ENCODE measurements at regions not wholly inside any gene's neighbourhood (a gene's known extent, or its start where the extent isn't known, plus 50 kb on each side); places are given as distances from the start of the nearest gene placed in this dataset.

GRCh38 chr2:33660416-33661123, 61.5 kb upstream of the FAM98A start:
- TF ChIP-seq ZNF622 (IDR thresholded peaks at IDR 0.05) (no peak), BCL3 (IDR thresholded peaks at IDR 0.05; ENCODE audit: borderline replicate concordance, insufficient read depth, low read depth, low read length, poor library complexity, severe bottlenecking) (no peak), ATF7 (IDR thresholded peaks at IDR 0.05; ENCODE audit: low read depth) (no peak), IRF5 (IDR thresholded peaks at IDR 0.05; ENCODE audit: borderline replicate concordance) (no peak), KAT2A (conservative IDR thresholded peaks at IDR 0.05; ENCODE audit: control insufficient read depth, low read depth, low read length) (no peak), TCF3 (IDR thresholded peaks at IDR 0.05; ENCODE audit: borderline replicate concordance, insufficient read depth, low read depth, low read length) (no peak), TAF1 (IDR thresholded peaks at IDR 0.05; ENCODE audit: borderline replicate concordance, low read depth, low read length) (no peak), CREB1 (IDR thresholded peaks at IDR 0.05; ENCODE audit: low read depth) (no peak), CHD2 (IDR thresholded peaks at IDR 0.05; ENCODE audit: borderline replicate concordance, low read depth, low read length) (no peak), POU2F2 (IDR thresholded peaks at IDR 0.05; ENCODE audit: borderline replicate concordance, low read depth, low read length) (no peak), EZH2 (IDR thresholded peaks at IDR 0.05; ENCODE audit: borderline replicate concordance, control insufficient read depth, low read depth, low read length) (no peak), FOXM1 (IDR thresholded peaks at IDR 0.05; ENCODE audit: low read depth, low read length) (no peak)
- TF ChIP-seq, protein P1, sequence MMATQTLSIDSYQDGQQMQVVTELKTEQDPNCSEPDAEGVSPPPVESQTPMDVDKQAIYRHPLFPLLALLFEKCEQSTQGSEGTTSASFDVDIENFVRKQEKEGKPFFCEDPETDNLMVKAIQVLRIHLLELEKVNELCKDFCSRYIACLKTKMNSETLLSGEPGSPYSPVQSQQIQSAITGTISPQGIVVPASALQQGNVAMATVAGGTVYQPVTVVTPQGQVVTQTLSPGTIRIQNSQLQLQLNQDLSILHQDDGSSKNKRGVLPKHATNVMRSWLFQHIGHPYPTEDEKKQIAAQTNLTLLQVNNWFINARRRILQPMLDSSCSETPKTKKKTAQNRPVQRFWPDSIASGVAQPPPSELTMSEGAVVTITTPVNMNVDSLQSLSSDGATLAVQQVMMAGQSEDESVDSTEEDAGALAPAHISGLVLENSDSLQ (IDR thresholded peaks at IDR 0.05), result no peak
- Histone ChIP-seq H4K20me1 (ENCODE audit: control insufficient read depth, insufficient read depth) (no peaks in the 10 kb centered on the region), H3K4me3 (no peak overlapping the region), H2AFZ (ENCODE audit: control insufficient read depth, low read depth, low read length) (no peak overlapping the region), H3K4me1 (ENCODE audit: control insufficient read depth, insufficient read depth, low read length) (no peaks in the 10 kb centered on the region), H3K36me3 (ENCODE audit: control insufficient read depth in 2 of 2, insufficient read depth in 2 of 2, low read length in 1 of 2) (no peaks in the 10 kb centered on the region), H3K79me2 (ENCODE audit: control insufficient read depth, insufficient read depth, low read length) (no peaks in the 10 kb centered on the region), H3K27ac (ENCODE audit: control insufficient read depth, insufficient read depth) (no peak overlapping the region), H3K9me3 (replicated peaks; ENCODE audit: control insufficient read depth, insufficient read depth, low read length) (no peaks in the 10 kb centered on the region), H3K27me3 (replicated peaks in 1 of 2; ENCODE audit: control insufficient read depth in 2 of 2, insufficient read depth in 2 of 2, low read length in 1 of 2) (no peaks in the 10 kb centered on the region), H3K4me2 (ENCODE audit: control insufficient read depth, insufficient read depth) (no peak overlapping the region), H3K9ac (ENCODE audit: control insufficient read depth, insufficient read depth, low read length) (no peak overlapping the region)
- FAIRE-seq, result no peak
- WGBS (ENCODE audit: insufficient coverage, insufficient replicate concordance, low lambda C conversion rate, missing lambda C conversion rate), result 38% methylated on average over 10 of the region's 10 CpGs
- ChIA-PET CTCF (no interaction called here), POLR2A (no interaction called here), SMC1A (ENCODE audit: uncharacterized antibody, unreplicated experiment) (no interaction called here), RAD21 (ENCODE audit: unreplicated experiment) (no interaction called here)
- in situ Hi-C loops (cut with MboI), result no loop called here
- no TSS peak for BruUV-seq (replicated peaks)
- ATAC-seq, result no peak
- no peak for DNase-seq (ENCODE audit: low read depth, low spot score)
- intact Hi-C loops (cut with micrococcal nuclease; ENCODE audit: unreplicated experiment), result no loop called here

Measured in GM12878 (cell line).